ENCODE measurements at regions not wholly inside any gene's neighbourhood (a gene's known extent, or its start where the extent isn't known, plus 50 kb on each side); places are given as distances from the start of the nearest gene placed in this dataset.

- TF ChIP-seq CTCF (IDR thresholded peaks at IDR 0.05) = no peak
- no peak for TF ChIP-seq EP300 (IDR thresholded peaks at IDR 0.05)
- no peak for TF ChIP-seq POLR2AphosphoS5 (IDR thresholded peaks at IDR 0.05)
- TF ChIP-seq POLR2A (IDR thresholded peaks at IDR 0.05; ENCODE audit: low read depth) = no peak
Observed at GRCh38 chr2:14132386-14132785, 500.1 kb upstream of the LRATD1 start.
